Vagina (tissue), 2 donors: ENCODE measurements at regions not wholly inside any gene's neighbourhood (a gene's known extent, or its start where the extent isn't known, plus 50 kb on each side); places are given as distances from the start of the nearest gene placed in this dataset.

ENCODE experiments used
- DNase-seq, 2 donors: peaks; one replicate each; pipeline ENCODE4 v3.0.0-alpha.2; 2017; ENCODE audit errors: extremely low spot score in 2 of 2
- H3K27ac ChIP-seq: fragments of 200-600 bp; sonication (generic); one replicate; pipeline ENCODE4 v1.5.1; 2019
- H3K27me3 ChIP-seq: fragments of 200-600 bp; sonication (generic); one replicate; pipeline ENCODE4 v1.5.1; 2019
- H3K36me3 ChIP-seq, 2 donors: fragments of 200-600 bp; sonication (generic); one replicate each; pipeline ENCODE4 v1.5.1; 2017 to 2019
- H3K4me1 ChIP-seq: fragments of 200-600 bp; sonication (generic); one replicate; pipeline ENCODE4 v1.5.1; 2019
- H3K4me3 ChIP-seq, 2 donors: fragments of 200-600 bp; sonication (generic); 1 replicate in 1 of 2; 2 replicates in 1 of 2; pipeline ENCODE4 v1.5.1; 2016 to 2019
- H3K9me3 ChIP-seq: fragments of 200-600 bp; sonication (generic); one replicate; pipeline ENCODE4 v1.5.1; 2019
- POLR2A ChIP-seq, 2 donors: fragments of 450-650 bp; IDR thresholded peaks; one replicate each; pipeline ENCODE4 v1.6.1; 2017; ENCODE audit warnings: antibody characterized with exemption in 2 of 2, mild to moderate bottlenecking in 2 of 2, moderate library complexity in 2 of 2
- POLR2AphosphoS5 ChIP-seq, 2 donors: sonication (generic); formaldehyde crosslinking; IDR thresholded peaks; one replicate each; pipeline ENCODE4 v1.9.0; 2017; ENCODE audit warnings: antibody characterized with exemption in 2 of 2, mild to moderate bottlenecking in 2 of 2, low read depth in 1 of 2; ENCODE audit not compliant: insufficient read depth in 1 of 2
- intact Hi-C: fragments of 100-400 bp; cut with DNase I; formaldehyde crosslinking; loops from one replicate; pipeline ENCODE4 v1.15.1; 2023
- TF ChIP-seq, protein P1 (sequence below), 3 experiments: fragments of 450-650 bp in 2 of 3; fragments of 200-600 bp in 1 of 3; sonication (generic) in 1 of 3; IDR thresholded peaks; one replicate each; pipeline ENCODE4 v1.5.1; 2017 to 2019; ENCODE audit warnings: antibody characterized with exemption in 3 of 3, mild to moderate bottlenecking in 2 of 3, moderate library complexity in 2 of 3

DNA sequence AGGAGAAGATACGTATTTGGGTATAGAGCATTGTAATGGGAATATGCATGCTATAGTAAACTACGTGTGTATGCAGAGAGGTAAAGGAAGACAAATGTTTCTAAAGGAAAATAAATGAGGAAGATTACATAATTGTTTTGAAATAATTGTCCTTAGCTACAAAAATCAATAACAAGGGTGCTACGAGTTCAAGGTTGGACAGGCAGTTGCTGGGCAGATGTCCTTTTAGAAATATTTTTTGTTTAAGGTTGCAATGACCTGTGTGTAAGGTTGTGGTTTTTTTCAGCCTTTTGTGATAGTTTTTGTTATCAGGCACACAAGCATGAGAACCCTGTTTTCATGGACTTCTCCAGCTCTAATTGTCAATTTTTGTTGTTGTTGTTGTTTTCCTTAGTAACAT is 1304.1 kb upstream of the CHAC2 start:
- intact Hi-C loops: no loop called here
- no peaks in the 10 kb centered on the region for H3K36me3 ChIP-seq
- no peaks in the 10 kb centered on the region for H3K27me3 ChIP-seq
- no peak overlapping the region for H3K27ac ChIP-seq
- H3K4me1 ChIP-seq: no peaks in the 10 kb centered on the region
- H3K4me3 ChIP-seq: no peak overlapping the region
- no peak for DNase-seq
- TF ChIP-seq POLR2AphosphoS5 (IDR thresholded peaks at IDR 0.05; ENCODE audit: insufficient read depth in 1 of 2, low read depth in 1 of 2) (no peak), POLR2A (IDR thresholded peaks at IDR 0.05) (no peak)
- TF ChIP-seq, protein P1, sequence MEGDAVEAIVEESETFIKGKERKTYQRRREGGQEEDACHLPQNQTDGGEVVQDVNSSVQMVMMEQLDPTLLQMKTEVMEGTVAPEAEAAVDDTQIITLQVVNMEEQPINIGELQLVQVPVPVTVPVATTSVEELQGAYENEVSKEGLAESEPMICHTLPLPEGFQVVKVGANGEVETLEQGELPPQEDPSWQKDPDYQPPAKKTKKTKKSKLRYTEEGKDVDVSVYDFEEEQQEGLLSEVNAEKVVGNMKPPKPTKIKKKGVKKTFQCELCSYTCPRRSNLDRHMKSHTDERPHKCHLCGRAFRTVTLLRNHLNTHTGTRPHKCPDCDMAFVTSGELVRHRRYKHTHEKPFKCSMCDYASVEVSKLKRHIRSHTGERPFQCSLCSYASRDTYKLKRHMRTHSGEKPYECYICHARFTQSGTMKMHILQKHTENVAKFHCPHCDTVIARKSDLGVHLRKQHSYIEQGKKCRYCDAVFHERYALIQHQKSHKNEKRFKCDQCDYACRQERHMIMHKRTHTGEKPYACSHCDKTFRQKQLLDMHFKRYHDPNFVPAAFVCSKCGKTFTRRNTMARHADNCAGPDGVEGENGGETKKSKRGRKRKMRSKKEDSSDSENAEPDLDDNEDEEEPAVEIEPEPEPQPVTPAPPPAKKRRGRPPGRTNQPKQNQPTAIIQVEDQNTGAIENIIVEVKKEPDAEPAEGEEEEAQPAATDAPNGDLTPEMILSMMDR (IDR thresholded peaks at IDR 0.05): no peak
- H3K9me3 ChIP-seq: no peaks in the 10 kb centered on the region

DNA sequence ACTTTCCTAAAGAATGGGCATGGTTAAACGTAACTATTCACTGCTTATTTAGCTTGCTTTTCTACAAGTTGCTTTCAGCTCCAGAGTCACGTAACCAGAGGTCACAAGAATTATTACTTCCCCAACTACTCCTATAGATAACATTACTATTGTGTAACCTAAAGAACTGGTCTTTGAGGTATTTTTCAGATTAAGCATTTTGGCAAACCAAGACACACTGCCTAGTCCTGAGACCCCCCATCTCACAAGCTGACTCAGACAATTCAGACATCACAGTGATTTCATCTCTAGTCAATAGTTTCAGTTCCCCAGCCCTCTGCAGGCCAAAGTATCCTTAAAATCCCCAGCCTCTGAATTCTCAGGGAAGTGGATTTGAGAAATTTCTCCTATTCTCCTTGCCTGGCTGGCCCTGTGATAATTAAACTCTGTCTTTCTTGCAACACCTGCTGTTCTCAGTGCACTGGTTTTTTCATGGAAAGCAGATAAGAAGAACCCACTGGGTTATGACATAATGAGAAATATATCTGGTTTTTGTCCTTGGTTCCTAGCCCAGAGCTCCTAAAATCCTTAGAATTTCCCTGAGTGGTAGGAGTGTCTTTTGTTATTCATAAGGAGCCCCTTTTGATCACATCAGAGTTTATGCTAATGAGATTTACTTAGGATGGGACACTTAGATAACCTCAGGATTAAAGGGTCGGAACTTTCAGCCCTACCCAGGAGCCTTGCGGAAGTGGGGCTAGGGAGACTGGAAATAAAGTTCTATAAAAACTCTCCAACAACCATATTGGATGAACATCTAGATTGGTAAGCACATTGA is 1310.8 kb upstream of the CHAC2 start:
- no peaks in the 10 kb centered on the region for H3K36me3 ChIP-seq
- H3K27me3 ChIP-seq: no peaks in the 10 kb centered on the region
- no peaks in the 10 kb centered on the region for H3K9me3 ChIP-seq
- no peak overlapping the region for H3K27ac ChIP-seq
- no peak for DNase-seq
- no peaks in the 10 kb centered on the region for H3K4me1 ChIP-seq
- intact Hi-C loops: no loop called here
- TF ChIP-seq POLR2AphosphoS5 (IDR thresholded peaks at IDR 0.05; ENCODE audit: insufficient read depth in 1 of 2, low read depth in 1 of 2) (no peak), POLR2A (IDR thresholded peaks at IDR 0.05) (no peak)
- TF ChIP-seq, protein P1 (IDR thresholded peaks at IDR 0.05): no peak
- no peak overlapping the region for H3K4me3 ChIP-seq

DNA sequence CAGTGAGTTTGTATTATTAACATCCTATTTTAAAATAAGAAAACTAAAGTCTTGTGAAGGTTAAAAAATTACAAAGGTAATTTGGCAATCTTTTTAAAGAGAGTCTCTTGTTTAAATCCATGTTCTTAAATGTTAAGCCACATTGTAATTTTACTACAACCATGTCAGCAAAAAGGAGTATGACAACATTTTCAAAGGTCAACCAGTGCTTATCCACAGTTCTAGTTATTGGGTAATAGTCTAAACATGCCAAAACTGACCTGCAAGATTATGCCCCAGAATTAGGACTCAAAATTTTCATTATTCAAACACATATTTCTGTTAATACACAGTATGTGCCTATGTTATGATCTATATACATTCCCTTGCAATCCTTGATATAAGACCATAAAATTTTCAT is 1312.6 kb upstream of the CHAC2 start:
- TF ChIP-seq, protein P1 (IDR thresholded peaks at IDR 0.05): no peak
- TF ChIP-seq POLR2A (IDR thresholded peaks at IDR 0.05): no peak
- TF ChIP-seq POLR2AphosphoS5 (IDR thresholded peaks at IDR 0.05; ENCODE audit: insufficient read depth in 1 of 2, low read depth in 1 of 2): no peak

DNA sequence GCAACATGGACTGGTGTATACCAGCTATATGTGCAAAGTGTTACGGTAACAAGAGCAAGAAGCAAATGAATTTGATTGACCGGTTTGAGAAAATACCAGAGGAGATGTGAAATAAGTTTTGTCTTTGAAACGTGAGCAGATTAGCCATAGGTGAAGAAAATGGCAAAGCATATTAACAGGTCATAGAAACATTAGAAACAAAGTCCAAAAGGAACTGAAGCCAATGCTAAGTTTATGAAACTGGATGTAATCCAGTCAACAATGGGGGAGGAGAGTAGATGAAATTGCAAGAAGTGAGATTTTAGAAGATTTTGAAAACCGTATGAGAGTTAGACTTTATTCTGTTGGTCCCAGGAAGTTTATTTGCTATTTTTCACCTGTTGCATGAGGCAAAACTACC is 1315.4 kb upstream of the CHAC2 start:
- DNase-seq: no peak
- TF ChIP-seq POLR2AphosphoS5 (IDR thresholded peaks at IDR 0.05; ENCODE audit: insufficient read depth in 1 of 2, low read depth in 1 of 2): no peak
- TF ChIP-seq POLR2A (IDR thresholded peaks at IDR 0.05): no peak
- TF ChIP-seq, protein P1 (IDR thresholded peaks at IDR 0.05): no peak

More for the DNA sequence above, 1312.6 kb upstream of the CHAC2 start:
- DNase-seq: no peak
- intact Hi-C loops: no loop called here
- no peak overlapping the region for H3K27ac ChIP-seq
- no peaks in the 10 kb centered on the region for H3K27me3 ChIP-seq
- no peaks in the 10 kb centered on the region for H3K36me3 ChIP-seq
- no peaks in the 10 kb centered on the region for H3K4me1 ChIP-seq
- H3K4me3 ChIP-seq: no peak overlapping the region
- no peaks in the 10 kb centered on the region for H3K9me3 ChIP-seq

DNA sequence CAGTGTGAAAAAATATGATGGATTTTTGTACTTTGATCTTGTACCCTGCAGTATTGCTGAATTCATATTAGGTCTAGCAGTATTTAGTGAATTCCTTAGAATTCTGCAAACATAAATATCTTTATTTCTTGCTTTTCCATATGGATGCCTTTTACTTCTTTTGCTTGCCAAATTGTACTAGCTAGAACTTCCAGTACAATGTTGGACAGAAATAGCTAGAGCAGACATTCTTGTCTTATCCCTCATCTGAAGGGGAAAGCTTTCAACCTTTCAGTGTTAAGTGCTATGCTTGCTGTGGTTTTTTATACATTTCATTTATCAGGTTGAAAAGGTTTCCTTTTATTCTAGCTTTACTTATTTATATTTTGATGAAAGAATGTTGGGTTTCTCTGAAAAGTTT is 1321.9 kb upstream of the CHAC2 start:
- TF ChIP-seq POLR2A (IDR thresholded peaks at IDR 0.05): no peak
- TF ChIP-seq POLR2AphosphoS5 (IDR thresholded peaks at IDR 0.05; ENCODE audit: insufficient read depth in 1 of 2, low read depth in 1 of 2): no peak
- TF ChIP-seq, protein P1 (IDR thresholded peaks at IDR 0.05): no peak
- Histone ChIP-seq H3K27me3 (no peaks in the 10 kb centered on the region), H3K4me3 (no peak overlapping the region), H3K9me3 (no peaks in the 10 kb centered on the region), H3K4me1 (no peaks in the 10 kb centered on the region), H3K36me3 (no peaks in the 10 kb centered on the region), H3K27ac (no peak overlapping the region)
- DNase-seq: no peak
- intact Hi-C loops: no loop called here

More for the DNA sequence above, 1315.4 kb upstream of the CHAC2 start:
- Histone ChIP-seq H3K9me3 (no peaks in the 10 kb centered on the region), H3K36me3 (no peaks in the 10 kb centered on the region), H3K4me1 (no peaks in the 10 kb centered on the region), H3K4me3 (no peak overlapping the region), H3K27ac (no peak overlapping the region), H3K27me3 (no peaks in the 10 kb centered on the region)
- intact Hi-C loops: no loop called here
